Memory B cell (primary cell): ENCODE measurements at regions not wholly inside any gene's neighbourhood (a gene's known extent, or its start where the extent isn't known, plus 50 kb on each side); places are given as distances from the start of the nearest gene placed in this dataset.

Experiments used
- ATAC-seq: fragments of 150-1000 bp; cut with Tn5 transposase; 2 replicates; pipeline ENCODE4 v1.10.0; 2021; ENCODE audit warnings: low read depth, mild to moderate bottlenecking, moderate library complexity
- DNase-seq, 2 donors: peaks; one replicate each; pipeline ENCODE4 v3.0.0; 2022; ENCODE audit warnings: low spot score in 2 of 2
- H3K27ac Mint-ChIP-seq: one replicate; pipeline ENCODE4 v1.8.0; 2022; ENCODE audit warnings: mild to moderate bottlenecking, moderate library complexity, mixed read lengths
- H3K27me3 Mint-ChIP-seq: one replicate; pipeline ENCODE4 v1.8.0; 2022; ENCODE audit warnings: mixed read lengths
- H3K36me3 Mint-ChIP-seq: one replicate; pipeline ENCODE4 v1.8.0; 2022; ENCODE audit warnings: mild to moderate bottlenecking, mixed read lengths
- H3K4me1 Mint-ChIP-seq: one replicate; pipeline ENCODE4 v1.8.0; 2022; ENCODE audit warnings: mixed read lengths
- H3K4me3 Mint-ChIP-seq: one replicate; pipeline ENCODE4 v1.8.0; 2022; ENCODE audit warnings: mild to moderate bottlenecking, moderate library complexity, mixed read lengths
- H3K9me3 Mint-ChIP-seq: one replicate; pipeline ENCODE4 v1.8.0; 2022; ENCODE audit warnings: mixed read lengths

GRCh38 chr5:74949976-74950375, 83.8 kb upstream of the FAM169A start:
- ATAC-seq (no peak), DNase-seq (no peak)
- Mint-ChIP-seq H3K4me1 (no peaks in the 10 kb centered on the region), H3K9me3 (no peaks in the 10 kb centered on the region), H3K36me3 (no peaks in the 10 kb centered on the region), H3K27me3 (peaks cover 5% of the 10 kb centered on the region), H3K27ac (no peak overlapping the region), H3K4me3 (no peak overlapping the region)

GRCh38 chr5:74948031-74948546, 81.9 kb upstream of the FAM169A start:
- Mint-ChIP-seq H3K27me3 (peaks cover 4% of the 10 kb centered on the region), H3K4me1 (no peaks in the 10 kb centered on the region), H3K4me3 (no peak overlapping the region), H3K9me3 (no peaks in the 10 kb centered on the region), H3K36me3 (no peaks in the 10 kb centered on the region), H3K27ac (no peak overlapping the region)
- no peak for DNase-seq
- no peak for ATAC-seq

- H3K36me3 Mint-ChIP-seq: no peaks in the 10 kb centered on the region
- no peaks in the 10 kb centered on the region for H3K4me1 Mint-ChIP-seq
- H3K9me3 Mint-ChIP-seq: no peaks in the 10 kb centered on the region
- H3K27me3 Mint-ChIP-seq: peaks cover 4% of the 10 kb centered on the region
- DNase-seq (no peak), ATAC-seq (no peak)
- no peak overlapping the region for H3K4me3 Mint-ChIP-seq
- no peak overlapping the region for H3K27ac Mint-ChIP-seq
Observed at GRCh38 chr5:74946471-74946870, 80.3 kb upstream of the FAM169A start.

- H3K9me3 Mint-ChIP-seq: no peaks in the 10 kb centered on the region
- no peak for ATAC-seq
- no peak overlapping the region for H3K27ac Mint-ChIP-seq
- H3K4me1 Mint-ChIP-seq: no peaks in the 10 kb centered on the region
- no peak for DNase-seq
- H3K27me3 Mint-ChIP-seq: peaks cover 7% of the 10 kb centered on the region
- no peaks in the 10 kb centered on the region for H3K36me3 Mint-ChIP-seq
- H3K4me3 Mint-ChIP-seq: no peak overlapping the region
Observed at GRCh38 chr5:74945561-74946165, 79.5 kb upstream of the FAM169A start.

- no peaks in the 10 kb centered on the region for H3K9me3 Mint-ChIP-seq
- DNase-seq: no peak
- H3K27ac Mint-ChIP-seq: no peak overlapping the region
- peaks cover 9% of the 10 kb centered on the region for H3K27me3 Mint-ChIP-seq
- no peak overlapping the region for H3K4me3 Mint-ChIP-seq
- no peak for ATAC-seq
- no peaks in the 10 kb centered on the region for H3K4me1 Mint-ChIP-seq
- H3K36me3 Mint-ChIP-seq: no peaks in the 10 kb centered on the region
Observed at GRCh38 chr5:74943905-74944304, 77.7 kb upstream of the FAM169A start.

GRCh38 chr5:74942622-74943286, 76.6 kb upstream of the FAM169A start:
- H3K4me1 Mint-ChIP-seq: no peaks in the 10 kb centered on the region
- H3K4me3 Mint-ChIP-seq: no peak overlapping the region
- H3K9me3 Mint-ChIP-seq: no peaks in the 10 kb centered on the region
- no peaks in the 10 kb centered on the region for H3K36me3 Mint-ChIP-seq
- peaks cover 9% of the 10 kb centered on the region for H3K27me3 Mint-ChIP-seq
- ATAC-seq: no peak
- no peak for DNase-seq
- H3K27ac Mint-ChIP-seq: no peak overlapping the region

GRCh38 chr5:74940782-74941353, 74.7 kb upstream of the FAM169A start:
- Mint-ChIP-seq H3K27me3 (peaks cover 14% of the 10 kb centered on the region), H3K4me3 (no peak overlapping the region), H3K27ac (no peak overlapping the region), H3K36me3 (no peaks in the 10 kb centered on the region), H3K4me1 (no peaks in the 10 kb centered on the region), H3K9me3 (no peaks in the 10 kb centered on the region)
- ATAC-seq (no peak), DNase-seq (no peak)

- H3K4me3 Mint-ChIP-seq: no peak overlapping the region
- H3K36me3 Mint-ChIP-seq: no peaks in the 10 kb centered on the region
- H3K27ac Mint-ChIP-seq: no peak overlapping the region
- peaks cover 15% of the 10 kb centered on the region for H3K27me3 Mint-ChIP-seq
- no peak for ATAC-seq
- no peaks in the 10 kb centered on the region for H3K9me3 Mint-ChIP-seq
- H3K4me1 Mint-ChIP-seq: no peaks in the 10 kb centered on the region
- DNase-seq: no peak
Observed at GRCh38 chr5:74938250-74938933, 72.2 kb upstream of the FAM169A start.

GRCh38 chr5:74935752-74936091, 69.5 kb upstream of the FAM169A start:
- DNase-seq (no peak), ATAC-seq (no peak)
- Mint-ChIP-seq H3K4me1 (no peaks in the 10 kb centered on the region), H3K9me3 (no peaks in the 10 kb centered on the region), H3K27ac (no peak overlapping the region), H3K36me3 (no peaks in the 10 kb centered on the region), H3K4me3 (no peak overlapping the region), H3K27me3 (peaks cover 16% of the 10 kb centered on the region)

GRCh38 chr5:74934949-74935751, 69.0 kb upstream of the FAM169A start:
- Mint-ChIP-seq H3K4me3 (no peak overlapping the region), H3K27me3 (peaks cover 14% of the 10 kb centered on the region), H3K27ac (no peak overlapping the region), H3K9me3 (no peaks in the 10 kb centered on the region), H3K4me1 (no peaks in the 10 kb centered on the region), H3K36me3 (no peaks in the 10 kb centered on the region)
- ATAC-seq (no peak), DNase-seq (no peak)

GRCh38 chr5:74927336-74927735, 61.1 kb upstream of the FAM169A start:
- Mint-ChIP-seq H3K36me3 (no peaks in the 10 kb centered on the region), H3K27ac (no peak overlapping the region), H3K9me3 (no peaks in the 10 kb centered on the region), H3K4me3 (no peak overlapping the region), H3K27me3 (no peaks in the 10 kb centered on the region), H3K4me1 (no peaks in the 10 kb centered on the region)
- DNase-seq: no peak
- no peak for ATAC-seq

GRCh38 chr5:74919487-74919886, 53.3 kb upstream of the FAM169A start:
- H3K27me3 Mint-ChIP-seq: peaks cover 4% of the 10 kb centered on the region
- H3K4me3 Mint-ChIP-seq: no peak overlapping the region
- H3K9me3 Mint-ChIP-seq: peaks cover 1% of the 10 kb centered on the region
- ATAC-seq: peak; percentile 24
- no peaks in the 10 kb centered on the region for H3K36me3 Mint-ChIP-seq
- no peak for DNase-seq
- no peaks in the 10 kb centered on the region for H3K4me1 Mint-ChIP-seq
- no peak overlapping the region for H3K27ac Mint-ChIP-seq

- Mint-ChIP-seq H3K9me3 (peaks cover 1% of the 10 kb centered on the region), H3K4me1 (no peaks in the 10 kb centered on the region), H3K27ac (no peak overlapping the region), H3K27me3 (peaks cover 6% of the 10 kb centered on the region), H3K4me3 (no peak overlapping the region), H3K36me3 (no peaks in the 10 kb centered on the region)
- ATAC-seq (no peak), DNase-seq (no peak)
Observed at GRCh38 chr5:74919041-74919440, 52.9 kb upstream of the FAM169A start.

GRCh38 chr5:74918232-74918669, 52.1 kb upstream of the FAM169A start:
- Mint-ChIP-seq H3K4me1 (no peaks in the 10 kb centered on the region), H3K27me3 (peaks cover 8% of the 10 kb centered on the region)
- ATAC-seq: no peak

More at GRCh38 chr5:74918232-74918669, 52.1 kb upstream of the FAM169A start:
- peaks cover 1% of the 10 kb centered on the region for H3K9me3 Mint-ChIP-seq
- no peak for DNase-seq
- H3K4me3 Mint-ChIP-seq: no peak overlapping the region
- H3K36me3 Mint-ChIP-seq: no peaks in the 10 kb centered on the region
- H3K27ac Mint-ChIP-seq: no peak overlapping the region
